ENCODE measurements at regions not wholly inside any gene's neighbourhood (a gene's known extent, or its start where the extent isn't known, plus 50 kb on each side); places are given as distances from the start of the nearest gene placed in this dataset.
"Not testable (repeated sequence)": the region's sequence is repeated elsewhere in the genome, so short reads cannot be mapped to it uniquely, and the experiment has no call there.

- peaks cover 3 to 42% of the 10 kb centered on the region in 2 donors for H3K27me3 Mint-ChIP-seq
- H3K36me3 ChIP-seq (ENCODE audit: control insufficient read depth in 2 of 2, extremely low read depth in 1 of 2, insufficient read depth in 1 of 2, low read length in 1 of 2), result no peaks in the 10 kb centered on the region
- 100% methylated on average over 1 of the region's 7 CpGs for WGBS (ENCODE audit: insufficient coverage)
- H3K4me1 Mint-ChIP-seq, result no peaks in the 10 kb centered on the region
- H3K9me3 ChIP-seq, result no peaks in the 10 kb centered on the region
- no peak overlapping the region for H3K27ac ChIP-seq (ENCODE audit: low read length)
- no peaks in the 10 kb centered on the region for H3K4me1 ChIP-seq (ENCODE audit: control insufficient read depth in 1 of 2, extremely low read depth in 1 of 2, insufficient read depth in 2 of 2, low read length in 2 of 2)
- H3K27ac Mint-ChIP-seq, result no peak overlapping the region
- no peaks in the 10 kb centered on the region for H3K9me3 Mint-ChIP-seq
- no peak for DNase-seq
- POLR2A ChIA-PET, result no interaction called here
- H3K4me3 Mint-ChIP-seq, result no peak overlapping the region
- H3K27me3 ChIP-seq (replicated peaks in 1 of 2; ENCODE audit: control insufficient read depth in 2 of 2, extremely low read depth in 1 of 2, insufficient read depth in 2 of 2, low read length in 1 of 2), result peaks cover 0 to 3% of the 10 kb centered on the region in 2 experiments
- no peaks in the 10 kb centered on the region for H3K36me3 Mint-ChIP-seq
- CTCF ChIA-PET, result no interaction called here
- ATAC-seq (replicated peaks in 1 of 4), result no peak
- no peak overlapping the region for H3K4me3 ChIP-seq (ENCODE audit: control insufficient read depth in 1 of 2, extremely low read depth in 1 of 2, low read length in 1 of 2)
Measured at GRCh38 chrX:47749185-47749967, 87.3 kb upstream of the ZNF81 start.

- no peak overlapping the region for H3K27ac Mint-ChIP-seq
- Histone ChIP-seq H3K9me3 (no peaks in the 10 kb centered on the region), H3K27ac (ENCODE audit: low read length) (no peak overlapping the region), H3K36me3 (ENCODE audit: control insufficient read depth in 2 of 2, extremely low read depth in 1 of 2, insufficient read depth in 1 of 2, low read length in 1 of 2) (no peaks in the 10 kb centered on the region), H3K27me3 (replicated peaks in 1 of 2; ENCODE audit: control insufficient read depth in 2 of 2, extremely low read depth in 1 of 2, insufficient read depth in 2 of 2, low read length in 1 of 2) (peaks cover 0 to 3% of the 10 kb centered on the region in 2 experiments), H3K4me3 (ENCODE audit: control insufficient read depth in 1 of 2, extremely low read depth in 1 of 2, low read length in 1 of 2) (no peak overlapping the region), H3K4me1 (ENCODE audit: control insufficient read depth in 1 of 2, extremely low read depth in 1 of 2, insufficient read depth in 2 of 2, low read length in 2 of 2) (no peaks in the 10 kb centered on the region)
- H3K36me3 Mint-ChIP-seq, result no peaks in the 10 kb centered on the region
- WGBS (ENCODE audit: insufficient coverage), result no CpG with 5 or more reads among the region's 4 CpGs
- ChIA-PET POLR2A (no interaction called here), CTCF (no interaction called here)
- no peak overlapping the region for H3K4me3 Mint-ChIP-seq
- no peaks in the 10 kb centered on the region for H3K9me3 Mint-ChIP-seq
- H3K4me1 Mint-ChIP-seq, result no peaks in the 10 kb centered on the region
- DNase-seq (no peak), ATAC-seq (replicated peaks in 1 of 4) (no peak)
- H3K27me3 Mint-ChIP-seq, result peaks cover 3 to 39% of the 10 kb centered on the region in 2 donors
Measured at GRCh38 chrX:47748576-47748975, 88.1 kb upstream of the ZNF81 start.

GRCh38 chrX:47746446-47746845, 87.5 kb upstream of the UXT start:
- no peaks in the 10 kb centered on the region for H3K4me1 Mint-ChIP-seq
- no peaks in the 10 kb centered on the region for H3K4me1 ChIP-seq (ENCODE audit: control insufficient read depth in 1 of 2, extremely low read depth in 1 of 2, insufficient read depth in 2 of 2, low read length in 2 of 2)
- peaks cover 3 to 50% of the 10 kb centered on the region in 2 donors for H3K27me3 Mint-ChIP-seq
- no peaks in the 10 kb centered on the region for H3K36me3 Mint-ChIP-seq
- no peak overlapping the region for H3K27ac Mint-ChIP-seq
- peaks cover 0 to 3% of the 10 kb centered on the region in 2 experiments for H3K27me3 ChIP-seq (replicated peaks in 1 of 2; ENCODE audit: control insufficient read depth in 2 of 2, extremely low read depth in 1 of 2, insufficient read depth in 2 of 2, low read length in 1 of 2)
- H3K9me3 Mint-ChIP-seq, result no peaks in the 10 kb centered on the region
- ATAC-seq (replicated peaks in 1 of 4) (no peak), DNase-seq (no peak)
- no CpG with 5 or more reads among the region's 3 CpGs for WGBS (ENCODE audit: insufficient coverage)
- no peak overlapping the region for H3K4me3 ChIP-seq (ENCODE audit: control insufficient read depth in 1 of 2, extremely low read depth in 1 of 2, low read length in 1 of 2)
- no peaks in the 10 kb centered on the region for H3K36me3 ChIP-seq (ENCODE audit: control insufficient read depth in 2 of 2, extremely low read depth in 1 of 2, insufficient read depth in 1 of 2, low read length in 1 of 2)
- ChIA-PET POLR2A (no interaction called here), CTCF (no interaction called here)
- no peak overlapping the region for H3K4me3 Mint-ChIP-seq
- no peak overlapping the region for H3K27ac ChIP-seq (ENCODE audit: low read length)
- no peaks in the 10 kb centered on the region for H3K9me3 ChIP-seq

GRCh38 chrX:47745416-47745815, 86.4 kb upstream of the UXT start:
- H3K36me3 ChIP-seq (ENCODE audit: control insufficient read depth in 2 of 2, extremely low read depth in 1 of 2, insufficient read depth in 1 of 2, low read length in 1 of 2), result no peaks in the 10 kb centered on the region
- no peaks in the 10 kb centered on the region for H3K36me3 Mint-ChIP-seq
- no peak overlapping the region for H3K4me3 Mint-ChIP-seq
- no peaks in the 10 kb centered on the region for H3K9me3 ChIP-seq
- peaks cover 0 to 3% of the 10 kb centered on the region in 2 experiments for H3K27me3 ChIP-seq (replicated peaks in 1 of 2; ENCODE audit: control insufficient read depth in 2 of 2, extremely low read depth in 1 of 2, insufficient read depth in 2 of 2, low read length in 1 of 2)
- peaks cover 3 to 42% of the 10 kb centered on the region in 2 donors for H3K27me3 Mint-ChIP-seq
- H3K4me3 ChIP-seq (ENCODE audit: control insufficient read depth in 1 of 2, extremely low read depth in 1 of 2, low read length in 1 of 2), result no peak overlapping the region
- DNase-seq (no peak), ATAC-seq (replicated peaks in 1 of 4) (no peak)
- no CpG with 5 or more reads among the region's 1 CpG for WGBS (ENCODE audit: insufficient coverage)
- no peaks in the 10 kb centered on the region for H3K4me1 Mint-ChIP-seq
- ChIA-PET CTCF (no interaction called here), POLR2A (no interaction called here)
- H3K4me1 ChIP-seq (ENCODE audit: control insufficient read depth in 1 of 2, extremely low read depth in 1 of 2, insufficient read depth in 2 of 2, low read length in 2 of 2), result no peaks in the 10 kb centered on the region
- no peaks in the 10 kb centered on the region for H3K9me3 Mint-ChIP-seq
- H3K27ac Mint-ChIP-seq, result no peak overlapping the region
- H3K27ac ChIP-seq (ENCODE audit: low read length), result no peak overlapping the region

- DNase-seq (no peak), ATAC-seq (replicated peaks in 1 of 4) (no peak)
- no peak overlapping the region for H3K27ac Mint-ChIP-seq
- no peaks in the 10 kb centered on the region for H3K9me3 Mint-ChIP-seq
- H3K4me1 ChIP-seq (ENCODE audit: control insufficient read depth in 1 of 2, extremely low read depth in 1 of 2, insufficient read depth in 2 of 2, low read length in 2 of 2), result no peaks in the 10 kb centered on the region
- H3K36me3 ChIP-seq (ENCODE audit: control insufficient read depth in 2 of 2, extremely low read depth in 1 of 2, insufficient read depth in 1 of 2, low read length in 1 of 2), result no peaks in the 10 kb centered on the region
- ChIA-PET CTCF (no interaction called here), POLR2A (no interaction called here)
- no peaks in the 10 kb centered on the region for H3K4me1 Mint-ChIP-seq
- H3K36me3 Mint-ChIP-seq, result no peaks in the 10 kb centered on the region
- H3K27ac ChIP-seq (ENCODE audit: low read length), result no peak overlapping the region
- H3K27me3 Mint-ChIP-seq, result peaks cover 3 to 37% of the 10 kb centered on the region in 2 donors
- H3K27me3 ChIP-seq (replicated peaks in 1 of 2; ENCODE audit: control insufficient read depth in 2 of 2, extremely low read depth in 1 of 2, insufficient read depth in 2 of 2, low read length in 1 of 2), result no peaks in the 10 kb centered on the region
- WGBS (ENCODE audit: insufficient coverage), result no CpG with 5 or more reads among the region's 2 CpGs
- H3K9me3 ChIP-seq, result no peaks in the 10 kb centered on the region
- H3K4me3 ChIP-seq (ENCODE audit: control insufficient read depth in 1 of 2, extremely low read depth in 1 of 2, low read length in 1 of 2), result no peak overlapping the region
- no peak overlapping the region for H3K4me3 Mint-ChIP-seq
Measured at GRCh38 chrX:47743504-47743903, 84.5 kb upstream of the UXT start.

GRCh38 chrX:47738870-47739269, 79.9 kb upstream of the UXT start:
- H3K4me1 ChIP-seq (ENCODE audit: control insufficient read depth in 1 of 2, extremely low read depth in 1 of 2, insufficient read depth in 2 of 2, low read length in 2 of 2); H3K9me3 ChIP-seq; POLR2A ChIA-PET; DNase-seq; H3K36me3 Mint-ChIP-seq; H3K9me3 Mint-ChIP-seq; H3K36me3 ChIP-seq (ENCODE audit: control insufficient read depth in 2 of 2, extremely low read depth in 1 of 2, insufficient read depth in 1 of 2, low read length in 1 of 2); H3K27ac Mint-ChIP-seq; H3K4me3 ChIP-seq (ENCODE audit: control insufficient read depth in 1 of 2, extremely low read depth in 1 of 2, low read length in 1 of 2); H3K27ac ChIP-seq (ENCODE audit: low read length); H3K4me3 Mint-ChIP-seq; ATAC-seq (replicated peaks in 1 of 4); H3K27me3 ChIP-seq (replicated peaks in 1 of 2; ENCODE audit: control insufficient read depth in 2 of 2, extremely low read depth in 1 of 2, insufficient read depth in 2 of 2, low read length in 1 of 2); H3K4me1 Mint-ChIP-seq; CTCF ChIA-PET: not testable (repeated sequence)
- H3K27me3 Mint-ChIP-seq, result peaks cover 0 to 18% of the 10 kb centered on the region in 2 donors
- WGBS (ENCODE audit: insufficient coverage), result no CpG with 5 or more reads among the region's 3 CpGs

GRCh38 chrX:47723689-47724088, 64.7 kb upstream of the UXT start:
- no peaks in the 10 kb centered on the region for H3K9me3 ChIP-seq
- H3K27me3 Mint-ChIP-seq, result peaks cover 5 to 17% of the 10 kb centered on the region in 2 donors
- H3K4me3 ChIP-seq (ENCODE audit: control insufficient read depth in 1 of 2, extremely low read depth in 1 of 2, low read length in 1 of 2), result no peak overlapping the region
- H3K9me3 Mint-ChIP-seq, result no peaks in the 10 kb centered on the region
- no peaks in the 10 kb centered on the region for H3K4me1 Mint-ChIP-seq
- no peak overlapping the region for H3K27ac Mint-ChIP-seq
- POLR2A ChIA-PET, result no interaction called here
- H3K4me1 ChIP-seq (ENCODE audit: control insufficient read depth in 1 of 2, extremely low read depth in 1 of 2, insufficient read depth in 2 of 2, low read length in 2 of 2), result no peaks in the 10 kb centered on the region
- H3K27ac ChIP-seq (ENCODE audit: low read length), result no peak overlapping the region
- H3K36me3 Mint-ChIP-seq, result no peaks in the 10 kb centered on the region
- no peaks in the 10 kb centered on the region for H3K27me3 ChIP-seq (replicated peaks in 1 of 2; ENCODE audit: control insufficient read depth in 2 of 2, extremely low read depth in 1 of 2, insufficient read depth in 2 of 2, low read length in 1 of 2)
- CTCF ChIA-PET, result no interaction called here
- no peaks in the 10 kb centered on the region for H3K36me3 ChIP-seq (ENCODE audit: control insufficient read depth in 2 of 2, extremely low read depth in 1 of 2, insufficient read depth in 1 of 2, low read length in 1 of 2)
- WGBS (ENCODE audit: insufficient coverage), result 100% methylated on average over 4 of the region's 9 CpGs
- peak in 3 of 35 experiments; percentile 0 to 14 (median 0) for DNase-seq
- no peak overlapping the region for H3K4me3 Mint-ChIP-seq
- ATAC-seq (replicated peaks in 1 of 4), result no peak
